HG03469 (cell line): ENCODE measurements at regions not wholly inside any gene's neighbourhood (a gene's known extent, or its start where the extent isn't known, plus 50 kb on each side); places are given as distances from the start of the nearest gene placed in this dataset.

Source experiments
- ATAC-seq: cut with Tn5 transposase; IDR thresholded peaks from one replicate; pipeline ENCODE4 v1.9.1; 2021; ENCODE audit warnings: mild to moderate bottlenecking, moderate library complexity, moderate number of reproducible peaks; ENCODE audit not compliant: unreplicated experiment

DNA sequence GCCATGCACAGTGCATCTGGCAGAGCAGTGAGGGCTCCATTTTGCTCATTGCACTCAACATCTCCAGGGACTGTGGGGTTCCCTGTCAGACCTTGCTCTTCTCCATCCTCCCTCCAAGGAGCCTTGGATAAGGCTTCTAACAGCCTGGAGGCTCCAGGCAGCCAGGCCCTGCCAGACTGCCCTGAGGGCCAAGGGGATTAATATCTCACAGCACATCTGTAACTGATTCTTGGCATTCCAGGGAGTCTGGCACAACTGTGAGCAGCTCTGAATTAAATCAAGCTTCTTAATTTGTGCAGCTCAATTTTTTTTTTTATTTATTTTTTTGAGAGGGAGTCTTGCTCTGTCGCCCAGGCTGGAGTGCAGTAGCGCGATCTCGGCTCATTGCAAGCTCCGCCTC is 224.5 kb upstream of the PGRMC2 start:
- no peak for ATAC-seq

DNA sequence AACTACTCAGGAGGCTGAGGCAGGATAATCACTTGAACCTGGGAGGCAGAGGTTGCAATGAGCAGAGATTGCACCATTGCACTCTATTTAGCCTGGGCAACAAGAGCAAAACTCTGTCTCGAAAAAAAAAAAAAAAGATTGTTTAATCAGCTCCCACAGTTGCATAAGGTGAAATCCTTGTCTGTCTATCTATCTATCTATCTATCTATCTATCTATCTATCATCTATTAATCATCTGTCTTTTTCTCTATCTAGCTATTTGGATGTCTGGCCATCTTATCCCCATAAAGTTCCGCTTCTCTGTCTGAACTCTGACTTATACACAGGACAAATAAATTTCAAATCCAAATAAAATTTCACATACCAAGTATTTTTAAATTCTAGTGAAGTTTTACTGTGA is 223.2 kb upstream of the PGRMC2 start:
- ATAC-seq, result no peak

DNA sequence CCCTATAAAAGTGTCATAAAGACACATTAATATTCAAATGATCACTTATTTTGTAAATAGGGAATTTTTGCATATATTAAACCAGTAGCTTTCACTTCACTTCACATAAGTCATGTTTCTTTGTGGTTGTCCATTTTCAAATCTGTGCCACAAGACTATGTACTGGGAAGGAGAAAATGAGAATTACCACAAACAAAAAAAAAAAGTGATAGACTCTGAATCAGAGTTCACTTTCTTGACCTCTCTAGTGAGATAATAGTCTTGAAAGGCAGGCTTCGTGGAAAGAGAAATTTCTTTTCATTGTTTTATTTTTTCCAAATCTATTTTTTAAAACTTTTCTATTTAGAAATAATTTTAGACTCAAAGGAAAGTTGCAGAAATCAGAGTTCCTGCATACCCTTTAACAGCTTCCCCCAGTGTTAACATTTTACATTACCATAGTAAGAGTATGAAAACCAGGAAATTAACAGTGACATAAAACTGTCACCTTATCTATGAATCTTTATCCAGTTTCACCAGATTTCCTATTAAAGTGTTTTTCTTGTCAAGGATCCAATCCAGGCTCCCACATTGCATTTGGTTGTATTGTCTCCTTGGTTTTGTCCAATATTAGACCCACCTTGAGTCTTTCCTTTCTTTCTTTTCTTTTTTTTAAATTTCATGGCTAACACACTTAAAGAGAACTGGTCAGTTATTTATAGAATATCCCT is 215.4 kb upstream of the PGRMC2 start:
- ATAC-seq, result no peak

DNA sequence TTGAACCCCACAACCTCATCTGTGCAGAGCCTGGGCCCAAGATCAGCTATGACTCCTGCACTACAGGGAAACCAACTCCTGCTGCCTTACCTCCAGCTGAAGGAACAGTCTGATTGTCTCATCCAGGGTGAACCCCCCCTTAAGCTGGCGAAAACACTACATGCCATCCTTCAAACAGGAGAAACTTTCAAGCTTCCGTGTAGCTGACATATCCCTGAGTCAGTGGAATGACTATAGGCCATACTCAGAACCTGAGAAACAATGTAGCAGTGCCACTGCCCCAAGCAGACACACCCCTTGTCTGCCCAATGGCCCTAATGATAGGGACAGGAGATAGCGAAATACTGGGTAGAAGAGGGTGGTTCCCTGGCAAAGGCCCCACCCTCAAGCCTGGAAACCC is 213.6 kb upstream of the PGRMC2 start:
- ATAC-seq, result no peak

DNA sequence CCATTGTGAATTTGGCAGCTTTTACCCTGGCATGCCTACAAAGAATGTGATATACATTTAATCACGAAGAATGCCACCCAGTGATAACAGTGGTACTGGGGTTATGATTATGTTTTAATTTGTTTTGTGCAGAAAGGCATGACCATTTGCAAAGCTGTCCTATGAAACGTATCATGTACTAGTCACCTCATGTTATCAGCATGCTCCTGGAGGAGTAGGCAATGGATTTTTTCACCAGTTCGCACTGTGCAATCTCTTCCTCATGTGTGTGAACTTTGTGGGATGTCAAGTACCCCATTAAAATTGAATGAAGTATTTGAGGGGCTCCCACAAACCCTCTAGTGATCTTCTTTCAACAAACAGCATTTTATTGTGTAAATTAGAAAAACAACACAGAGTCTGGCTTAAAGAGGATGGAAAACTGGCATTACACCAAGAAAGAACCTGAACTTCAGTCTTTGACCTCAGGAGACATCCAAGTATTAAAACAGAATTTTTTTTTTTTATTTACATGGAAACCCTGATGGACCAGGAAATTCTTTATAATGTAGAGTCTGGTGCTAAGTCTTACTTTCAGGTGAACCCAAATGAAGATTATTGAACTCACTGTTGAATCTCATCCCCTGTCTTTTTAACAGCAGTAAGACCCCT is 200.6 kb upstream of the PGRMC2 start:
- no peak for ATAC-seq

DNA sequence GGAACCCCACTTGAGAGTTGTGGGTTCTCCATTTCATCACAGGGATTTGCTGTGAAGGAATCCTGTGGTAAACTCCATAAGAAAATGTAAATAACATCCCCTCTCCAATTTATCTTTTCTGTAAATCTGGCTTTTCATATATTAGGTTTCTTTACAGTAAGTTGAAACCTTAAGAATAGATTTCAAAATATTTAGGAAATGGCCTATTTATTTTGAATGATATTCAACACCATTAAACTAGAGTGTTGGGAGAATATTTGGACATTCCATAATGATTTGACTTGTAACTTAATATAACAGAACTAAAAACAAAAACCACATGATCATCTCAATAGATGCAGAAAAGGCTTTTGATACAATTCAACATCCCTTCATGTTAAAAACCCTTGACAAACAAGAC is 197.3 kb upstream of the PGRMC2 start:
- no peak for ATAC-seq

DNA sequence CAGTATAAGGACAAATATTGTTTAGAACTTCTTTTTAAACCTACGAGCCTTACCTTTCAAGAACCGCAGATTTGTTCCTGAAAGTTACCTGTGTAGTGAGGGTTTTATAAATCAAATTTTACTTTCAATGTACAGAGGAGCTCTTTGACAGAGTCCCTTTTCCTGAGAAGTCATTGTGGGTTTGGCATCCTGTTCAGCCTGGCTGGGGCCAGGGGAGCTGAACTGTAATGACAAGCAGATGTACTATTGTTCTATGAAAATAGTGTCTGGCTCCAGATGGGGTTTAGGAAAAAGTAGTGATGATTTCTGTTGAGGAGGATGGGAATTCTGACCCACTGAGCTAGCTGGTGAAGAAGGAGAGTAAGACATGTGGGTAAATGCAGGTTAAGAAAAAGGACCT is 196.2 kb upstream of the PGRMC2 start:
- no peak for ATAC-seq

DNA sequence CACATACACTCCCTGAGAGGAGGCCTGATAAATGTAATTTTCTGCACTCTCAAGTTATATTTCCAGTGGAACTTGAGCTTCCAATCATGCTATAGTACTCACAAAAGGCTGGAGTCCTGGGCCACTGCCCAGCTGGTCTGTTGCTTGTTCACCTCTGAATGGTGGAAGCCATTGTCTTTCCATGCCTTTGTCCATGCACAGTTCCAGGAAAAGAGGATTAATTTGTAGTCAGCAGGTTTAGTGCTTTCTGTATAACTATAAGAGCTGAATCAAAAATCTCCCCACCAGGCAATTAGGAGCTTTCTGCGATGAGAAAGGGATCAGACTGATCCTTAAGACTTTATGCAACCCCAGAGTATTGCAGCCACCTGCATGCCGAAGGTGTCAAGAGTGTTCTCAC is 195.4 kb upstream of the PGRMC2 start:
- ATAC-seq, result no peak

DNA sequence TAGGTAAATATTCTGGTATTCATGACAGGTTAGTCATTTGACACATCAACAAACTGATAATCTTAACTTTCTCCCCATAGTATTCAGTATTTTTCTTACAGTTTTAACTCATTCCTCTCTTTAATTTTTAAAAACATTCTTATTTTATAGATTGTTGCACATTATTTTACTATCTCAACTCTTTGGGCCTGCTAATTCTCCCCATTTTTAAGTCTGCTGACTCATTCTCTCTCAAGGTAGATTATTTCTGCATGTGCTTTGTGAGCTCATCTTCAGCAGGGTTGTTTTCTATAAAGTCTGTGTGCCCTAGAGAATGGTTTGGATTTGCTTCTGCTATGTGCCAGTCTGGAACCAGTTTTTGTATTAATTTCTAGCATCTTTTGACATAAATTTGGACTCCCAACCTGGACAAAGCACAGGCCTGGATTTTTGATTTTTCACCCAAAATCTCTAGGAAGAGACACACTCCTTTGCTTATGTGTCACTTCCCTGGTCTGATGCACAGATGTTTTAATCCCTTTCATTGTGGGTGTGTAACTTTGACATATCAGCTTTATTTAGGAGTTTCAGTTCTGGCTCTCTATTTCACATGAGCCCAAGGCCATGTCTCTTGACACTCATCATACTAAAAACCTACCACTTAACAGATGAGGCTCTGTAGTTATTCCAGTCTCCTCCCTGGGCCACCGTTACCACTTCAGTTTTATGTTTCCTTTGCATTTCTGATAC is 194.3 kb upstream of the PGRMC2 start:
- no peak for ATAC-seq

DNA sequence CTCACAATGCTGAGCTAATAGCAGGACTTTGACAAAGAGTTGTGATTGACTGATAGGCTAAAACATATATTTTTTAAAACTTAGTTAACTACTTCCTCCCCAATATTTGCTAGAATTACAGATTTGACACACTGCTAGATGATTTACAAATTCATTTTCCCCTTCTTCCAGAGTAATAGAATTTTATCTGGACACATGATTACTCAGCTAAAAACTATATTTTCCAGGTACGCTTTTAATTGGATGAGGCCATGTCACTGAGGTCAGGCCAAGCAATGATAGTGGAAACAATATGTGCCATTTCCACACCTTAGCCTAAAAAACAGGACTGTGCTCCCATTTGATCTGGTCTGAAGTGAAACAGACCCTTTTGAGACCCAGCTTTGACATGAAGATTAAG is 193.3 kb upstream of the PGRMC2 start:
- no peak for ATAC-seq

DNA sequence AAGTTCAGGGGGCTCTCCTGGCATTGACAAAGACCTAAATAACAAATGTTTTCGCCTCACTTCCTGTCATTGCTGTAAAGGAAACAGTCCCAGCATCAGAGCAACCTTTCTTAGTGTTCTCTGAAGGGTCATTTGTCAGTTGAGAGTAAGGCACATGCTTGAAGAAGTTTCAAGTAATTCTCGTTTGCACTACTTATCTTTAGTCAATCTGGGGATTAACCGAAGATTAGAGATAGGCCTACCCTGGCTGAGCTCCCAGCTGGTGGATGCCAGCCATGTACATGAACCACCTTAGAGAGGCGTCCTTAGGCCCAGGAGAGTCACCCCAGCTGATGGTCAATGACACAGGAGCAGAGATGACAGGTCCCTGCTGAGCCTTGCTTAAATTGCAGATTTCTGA is 189.9 kb upstream of the PGRMC2 start:
- ATAC-seq, result no peak

DNA sequence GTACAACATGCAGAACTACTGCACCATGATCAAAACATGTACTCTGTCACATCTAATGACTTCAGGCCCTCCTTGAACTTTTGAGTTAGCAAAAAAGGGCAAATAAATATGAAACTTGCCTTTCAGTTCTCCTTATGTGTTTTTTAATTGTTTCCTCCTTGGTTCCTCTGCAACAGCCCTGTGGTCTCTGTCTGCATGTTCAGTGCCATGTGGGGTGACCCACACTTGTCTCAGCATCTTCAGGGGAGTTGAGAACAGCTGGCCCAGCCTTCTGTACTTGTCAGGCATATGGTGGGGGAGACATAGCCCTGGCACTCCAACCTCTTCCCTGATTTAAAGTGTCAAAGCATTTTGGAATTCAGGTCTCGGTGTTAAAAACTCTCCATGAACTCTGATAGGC is 188.0 kb upstream of the PGRMC2 start:
- ATAC-seq, result no peak

DNA sequence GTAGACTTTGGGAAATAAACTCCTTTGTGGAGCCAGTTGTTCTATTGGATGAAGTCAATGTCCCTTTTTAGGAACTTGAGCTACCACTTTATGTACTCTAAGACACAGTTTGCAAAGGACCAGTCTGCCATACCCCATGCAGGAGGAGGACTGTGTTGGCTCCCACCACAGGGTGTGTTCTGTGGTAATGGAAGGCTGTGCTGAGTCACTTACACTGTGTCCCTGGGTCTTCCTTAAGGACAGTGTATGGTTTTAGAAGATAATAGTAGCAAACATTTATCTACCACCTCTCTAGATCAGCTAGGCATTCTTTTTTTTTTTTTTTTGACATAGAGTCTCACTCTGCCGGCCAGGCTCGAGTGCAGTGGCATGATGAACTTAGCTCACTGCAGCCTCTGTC is 184.0 kb upstream of the PGRMC2 start:
- no peak for ATAC-seq

DNA sequence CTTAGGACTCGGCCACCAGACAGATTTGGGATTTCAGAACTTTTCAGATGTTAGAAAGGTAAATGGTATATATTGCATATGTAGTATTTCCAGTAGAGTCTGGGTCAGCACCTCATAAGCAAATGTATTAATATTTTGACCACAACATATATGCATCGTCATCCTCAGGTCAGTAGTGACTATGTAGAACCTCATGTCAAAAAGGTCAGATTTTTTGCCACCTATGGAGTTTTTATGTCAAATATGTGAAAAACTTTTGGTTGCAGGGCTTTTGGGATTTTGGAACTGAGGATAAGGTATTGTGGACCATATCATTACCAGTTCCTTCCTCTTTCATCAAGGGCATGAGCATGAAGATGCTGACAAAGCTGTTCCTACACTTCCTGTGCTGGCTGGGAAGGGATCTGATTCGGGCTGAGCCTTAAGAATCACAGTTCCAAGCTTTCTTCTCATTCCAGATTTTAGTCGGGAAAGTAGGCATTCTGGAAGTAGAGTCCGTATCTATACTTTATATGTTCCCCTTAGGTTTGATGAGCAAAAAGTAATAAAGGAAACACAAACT is 183.0 kb upstream of the PGRMC2 start:
- ATAC-seq, result no peak

DNA sequence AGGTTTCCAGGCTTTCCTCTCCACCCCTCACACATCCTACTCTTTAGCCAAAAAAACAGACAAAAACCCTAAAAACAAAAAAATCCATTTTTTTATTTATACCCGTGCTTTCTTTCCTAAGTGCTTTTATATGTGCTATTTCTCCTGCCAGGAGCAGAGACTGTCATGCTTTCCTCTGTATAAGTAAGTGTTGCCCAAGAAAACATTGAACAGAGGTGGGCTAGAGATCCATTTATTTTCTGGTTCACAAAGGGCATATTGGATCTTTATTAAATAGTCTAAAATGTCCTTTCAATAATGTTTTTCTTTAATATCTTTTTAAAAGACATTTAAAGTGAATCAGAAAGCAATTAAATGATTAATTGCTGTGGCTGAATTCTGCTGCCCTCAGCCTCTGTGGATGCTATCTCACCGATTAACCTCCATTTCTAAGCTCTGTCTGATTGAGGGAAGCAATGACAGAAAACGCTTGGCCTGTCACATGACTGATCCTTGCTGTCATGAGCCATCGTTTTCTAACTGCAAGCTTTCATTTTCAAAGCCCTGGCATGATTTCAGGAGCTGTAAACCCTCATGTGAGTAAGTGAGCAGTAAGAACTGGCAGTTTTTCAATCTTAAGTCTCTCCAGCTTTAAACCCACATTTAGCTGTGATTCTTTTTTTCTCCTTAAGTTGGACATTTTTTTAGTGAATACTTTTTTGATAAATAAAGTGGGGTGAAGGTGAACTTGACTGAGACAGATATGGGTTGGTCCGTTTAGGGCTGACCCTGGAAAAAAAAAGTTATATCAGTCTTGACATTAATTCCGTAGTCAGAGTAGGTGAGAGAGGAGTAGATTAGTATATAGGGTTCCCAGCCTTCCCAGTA is 180.7 kb upstream of the PGRMC2 start:
- ATAC-seq, result no peak

DNA sequence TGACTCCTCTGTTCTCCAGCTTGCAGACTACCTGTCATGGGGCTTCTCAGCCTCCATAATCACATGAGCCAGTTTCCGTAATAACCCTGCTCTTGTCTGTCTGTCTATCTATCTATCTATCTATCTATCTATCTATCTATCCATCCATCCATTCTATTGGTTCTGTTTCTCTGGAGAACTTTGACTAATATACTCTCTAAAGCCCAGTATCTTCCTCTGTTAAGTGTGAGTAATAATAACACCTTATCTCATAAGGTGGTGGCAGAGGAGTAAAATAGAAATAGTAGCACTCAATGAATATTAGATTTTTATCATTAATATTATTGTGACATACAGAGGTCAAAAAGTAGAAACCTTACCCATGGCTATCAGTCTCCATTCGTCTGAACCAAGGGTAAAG is 177.9 kb upstream of the PGRMC2 start:
- no peak for ATAC-seq

DNA sequence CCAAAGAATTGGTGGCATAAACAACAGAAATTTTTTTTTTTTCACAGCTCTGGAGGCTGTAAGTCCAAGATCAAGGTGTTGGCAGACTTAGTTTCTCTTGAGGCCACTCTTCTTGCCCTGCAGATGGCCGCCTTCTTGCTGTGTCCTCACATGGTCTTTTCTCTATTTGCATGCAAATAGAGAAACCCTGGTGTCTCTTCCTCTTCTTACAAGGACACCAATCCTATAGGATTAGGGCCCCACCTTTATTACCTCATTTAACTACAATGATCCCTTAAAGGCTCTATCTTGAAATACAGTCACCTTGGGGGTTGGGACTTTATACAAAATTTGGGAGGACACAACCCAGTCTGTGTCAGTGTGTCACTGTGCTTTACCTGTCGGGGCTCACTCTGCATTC is 175.4 kb upstream of the PGRMC2 start:
- ATAC-seq, result no peak

DNA sequence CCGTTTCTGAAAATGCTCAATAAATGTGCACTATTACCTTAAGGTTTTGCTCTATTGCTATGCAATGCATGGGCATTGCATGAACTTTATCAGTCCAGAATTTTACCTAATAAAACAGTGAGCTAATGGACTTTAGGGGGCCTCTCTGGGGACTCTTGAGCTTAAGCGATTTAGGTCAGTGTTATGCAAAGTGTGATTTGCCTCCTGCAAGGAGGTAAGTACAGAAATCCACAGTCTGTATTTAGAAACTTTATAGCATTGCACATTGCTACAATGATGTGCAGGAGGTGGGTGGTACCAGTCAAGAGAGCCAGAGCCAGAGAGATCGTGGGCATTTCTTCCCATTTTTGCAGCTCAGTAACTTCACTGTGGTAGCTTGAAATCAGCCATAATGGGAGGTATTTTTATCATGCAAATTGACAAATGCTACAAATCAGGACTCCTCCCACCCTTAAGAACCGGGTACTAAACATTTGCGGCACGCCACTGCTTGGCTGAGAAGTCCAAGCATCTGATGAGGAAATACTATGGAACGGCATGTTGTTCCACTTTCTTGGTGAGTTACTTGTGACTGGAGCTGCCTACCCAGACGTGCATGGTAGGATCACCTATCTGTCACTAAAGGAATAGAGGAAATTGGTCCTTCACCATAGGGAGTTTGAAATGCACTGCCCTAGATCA is 174.6 kb upstream of the PGRMC2 start:
- ATAC-seq, result no peak

DNA sequence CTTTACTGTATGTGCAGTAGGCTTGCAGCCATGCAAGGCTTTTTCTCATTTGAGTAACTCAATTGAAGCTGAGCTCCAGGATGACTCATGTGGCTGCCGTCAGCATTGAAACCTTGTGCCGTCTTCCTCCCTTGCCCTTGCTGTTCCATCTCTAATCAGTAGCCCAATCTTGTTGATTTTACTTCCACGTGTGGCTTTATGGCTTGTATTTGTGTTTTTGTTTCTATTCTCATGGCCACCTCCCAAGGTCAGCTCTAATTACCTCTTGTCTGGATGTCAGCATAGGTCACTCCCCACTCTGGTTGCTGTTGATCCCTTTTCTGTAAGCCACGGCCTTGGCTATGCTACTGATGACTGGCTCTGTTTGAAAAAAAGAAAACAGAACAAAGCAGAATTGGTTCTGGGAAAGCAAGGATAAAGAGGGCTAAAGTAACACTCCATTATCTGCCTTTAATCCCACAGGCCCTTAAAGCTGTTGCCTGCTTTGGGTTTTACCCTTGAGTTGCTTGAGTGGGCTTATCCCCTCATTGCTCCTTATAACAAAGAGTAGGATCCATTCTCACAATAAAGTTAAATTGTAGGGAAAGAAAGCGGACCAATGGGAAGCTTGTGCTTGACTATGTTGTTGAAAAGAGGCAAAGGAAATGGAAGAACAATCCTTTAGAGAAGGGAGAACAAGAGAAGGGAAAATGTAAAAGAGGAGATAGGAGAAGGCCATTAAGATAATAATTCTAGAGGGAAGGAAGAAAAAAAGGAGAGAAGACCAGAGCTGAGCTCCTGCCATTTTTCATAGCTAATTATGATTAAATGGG is 173.9 kb upstream of the PGRMC2 start:
- ATAC-seq, result no peak

DNA sequence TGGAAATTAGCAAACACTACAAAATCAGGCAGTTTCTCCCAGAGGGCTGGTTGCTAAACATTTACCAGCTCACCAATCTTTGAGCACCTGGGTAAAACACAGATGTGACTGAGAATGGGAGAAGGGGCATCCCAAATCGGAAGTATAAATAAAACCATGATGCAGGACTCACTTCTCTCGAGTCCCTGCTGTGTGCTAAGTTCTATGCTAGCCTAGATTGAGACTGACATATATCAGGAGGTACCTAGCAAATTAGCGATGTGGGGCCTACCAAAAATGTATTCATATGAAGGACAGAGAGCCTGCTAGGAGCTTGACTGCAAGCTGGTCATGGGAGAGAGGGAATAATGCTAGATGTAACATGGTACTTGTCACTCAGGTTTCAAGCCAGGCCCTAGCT is 171.9 kb upstream of the PGRMC2 start:
- ATAC-seq, result no peak
